Activated CD8-positive, alpha-beta T cell treated with anti-CD3 and anti-CD28 coated beads for 36 hours (primary cell): ENCODE measurements at regions not wholly inside any gene's neighbourhood (a gene's known extent, or its start where the extent isn't known, plus 50 kb on each side); places are given as distances from the start of the nearest gene placed in this dataset.

Experiments
- ATAC-seq: fragments of 200-7000 bp; cut with Tn5 transposase; one replicate; pipeline ENCODE4 v1.10.0; 2021; ENCODE audit warnings: mild to moderate bottlenecking, moderate library complexity
- CTCF ChIA-PET: fragments of 350-600 bp; sonication (Branson Sonifier 250); formaldehyde crosslinking; loops from one replicate; lab custom pipeline; 2021; ENCODE audit warnings: antibody characterized with exemption; lab: Charles Lee
- POLR2A ChIA-PET: fragments of 350-600 bp; sonication (Branson Sonifier 250); formaldehyde crosslinking; loops from one replicate; lab custom pipeline; 2021; ENCODE audit warnings: antibody characterized with exemption; lab: Charles Lee
- DNase-seq: peaks from one replicate; pipeline ENCODE4 v3.0.0-alpha.2; 2020
- H3K27ac Mint-ChIP-seq: one replicate; pipeline ENCODE4 v1.8.0; 2021; ENCODE audit warnings: mild to moderate bottlenecking, mixed read lengths
- H3K27me3 Mint-ChIP-seq: one replicate; pipeline ENCODE4 v1.8.0; 2021; ENCODE audit warnings: mixed read lengths
- H3K36me3 Mint-ChIP-seq: one replicate; pipeline ENCODE4 v1.8.0; 2021; ENCODE audit warnings: low read depth, mixed read lengths
- H3K4me1 Mint-ChIP-seq: one replicate; pipeline ENCODE4 v1.8.0; 2021; ENCODE audit warnings: low read depth, mixed read lengths
- H3K4me3 Mint-ChIP-seq: one replicate; pipeline ENCODE4 v1.8.0; 2021; ENCODE audit warnings: mild to moderate bottlenecking, moderate library complexity, mixed read lengths
- H3K9me3 Mint-ChIP-seq: one replicate; pipeline ENCODE4 v1.8.0; 2021; ENCODE audit warnings: mixed read lengths
- CTCF ChIP-seq: fragments of 200-600 bp; IDR thresholded peaks from one replicate; pipeline ENCODE4 v1.8.0; 2022; ENCODE audit warnings: antibody characterized with exemption, mild to moderate bottlenecking
- intact Hi-C: fragments of 100-400 bp; cut with micrococcal nuclease; formaldehyde crosslinking; loops from one replicate; pipeline ENCODE4 v1.10.0; 2022

DNA sequence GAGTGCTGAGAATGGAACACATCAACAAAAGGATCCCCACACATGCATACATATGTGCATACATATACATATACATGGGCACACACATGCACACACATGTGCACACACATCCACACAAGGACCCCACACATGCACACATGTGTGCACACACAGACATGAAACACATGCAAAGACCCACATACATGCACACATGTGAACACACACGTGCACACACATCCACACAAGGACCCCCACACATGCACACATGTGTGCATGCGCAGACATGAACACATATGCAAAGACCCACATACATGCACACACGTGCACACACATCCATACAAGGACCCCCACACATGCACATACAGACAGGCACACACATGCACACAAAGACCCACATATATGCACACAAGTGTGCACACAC is 104.4 kb upstream of the ADARB2 start:
- CTCF ChIA-PET: no interaction called here
- no peak for TF ChIP-seq CTCF
- no peaks in the 10 kb centered on the region for H3K36me3 Mint-ChIP-seq
- no peak overlapping the region for H3K27ac Mint-ChIP-seq
- H3K9me3 Mint-ChIP-seq: no peaks in the 10 kb centered on the region
- no peak for DNase-seq
- no peak overlapping the region for H3K4me3 Mint-ChIP-seq
- intact Hi-C loops: no loop called here
- POLR2A ChIA-PET: no interaction called here
- H3K27me3 Mint-ChIP-seq: no peaks in the 10 kb centered on the region
- no peaks in the 10 kb centered on the region for H3K4me1 Mint-ChIP-seq
- ATAC-seq: no peak

GRCh38 chr10:1829712-1830111 is 92.4 kb upstream of the ADARB2 start:
- H3K27ac Mint-ChIP-seq: no peak overlapping the region
- H3K36me3 Mint-ChIP-seq: no peaks in the 10 kb centered on the region
- H3K27me3 Mint-ChIP-seq: peaks cover 5% of the 10 kb centered on the region
- intact Hi-C loops: no loop called here
- CTCF ChIA-PET: no interaction called here
- no peak overlapping the region for H3K4me3 Mint-ChIP-seq
- ATAC-seq (no peak), DNase-seq (no peak)
- H3K9me3 Mint-ChIP-seq: no peaks in the 10 kb centered on the region
- TF ChIP-seq CTCF: no peak
- POLR2A ChIA-PET: no interaction called here
- no peaks in the 10 kb centered on the region for H3K4me1 Mint-ChIP-seq

DNA sequence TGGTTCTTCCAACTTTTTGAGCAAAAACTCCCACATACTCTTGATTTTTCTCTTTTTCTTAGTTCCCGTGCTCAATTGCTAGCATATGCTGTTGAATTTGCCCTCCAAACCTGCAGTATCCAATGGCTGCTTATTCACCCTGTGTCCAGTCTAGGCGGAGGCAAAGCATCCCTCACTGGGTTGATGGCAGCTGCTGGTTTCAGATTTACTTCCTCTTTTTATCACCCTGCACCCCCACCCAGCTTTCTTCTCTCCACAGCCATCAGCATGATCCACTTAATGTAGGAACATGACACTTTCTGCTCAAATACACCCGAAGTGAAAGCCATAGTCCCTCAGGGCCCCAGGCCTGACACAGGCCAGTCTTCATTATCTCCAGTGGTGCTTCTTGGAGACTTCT is 87.6 kb upstream of the ADARB2 start:
- peaks cover 7% of the 10 kb centered on the region for H3K27me3 Mint-ChIP-seq
- ChIA-PET CTCF (no interaction called here), POLR2A (no interaction called here)
- no peak overlapping the region for H3K4me3 Mint-ChIP-seq
- ATAC-seq (no peak), DNase-seq (no peak)
- no peak overlapping the region for H3K27ac Mint-ChIP-seq
- no peaks in the 10 kb centered on the region for H3K9me3 Mint-ChIP-seq
- no peak for TF ChIP-seq CTCF
- H3K4me1 Mint-ChIP-seq: no peaks in the 10 kb centered on the region
- intact Hi-C loops: no loop called here
- H3K36me3 Mint-ChIP-seq: no peaks in the 10 kb centered on the region

DNA sequence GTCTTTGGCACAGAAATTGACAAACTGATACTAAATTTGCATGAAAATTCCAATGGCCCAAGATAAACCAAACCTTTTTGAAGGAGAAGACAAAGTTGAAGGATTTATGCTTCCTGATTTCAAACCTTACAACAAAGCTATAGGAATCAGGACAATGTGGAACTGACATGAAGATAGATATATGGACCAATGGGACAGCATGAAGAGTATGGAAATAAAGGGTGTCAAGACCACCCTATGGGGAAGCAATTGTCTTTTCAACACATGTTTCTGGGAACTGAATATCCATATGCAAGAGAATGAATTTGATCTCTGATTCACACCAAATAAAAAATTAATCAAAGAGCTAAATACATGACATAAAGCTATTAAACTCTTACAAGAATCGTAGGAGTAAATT is 77.2 kb upstream of the ADARB2 start:
- Mint-ChIP-seq H3K27ac (no peak overlapping the region), H3K36me3 (no peaks in the 10 kb centered on the region), H3K4me3 (no peak overlapping the region), H3K4me1 (no peaks in the 10 kb centered on the region), H3K9me3 (peaks cover 11% of the 10 kb centered on the region), H3K27me3 (no peaks in the 10 kb centered on the region)
- CTCF ChIA-PET: no interaction called here
- TF ChIP-seq CTCF: no peak
- intact Hi-C loops: no loop called here
- DNase-seq (no peak), ATAC-seq (no peak)
- POLR2A ChIA-PET: no interaction called here

DNA sequence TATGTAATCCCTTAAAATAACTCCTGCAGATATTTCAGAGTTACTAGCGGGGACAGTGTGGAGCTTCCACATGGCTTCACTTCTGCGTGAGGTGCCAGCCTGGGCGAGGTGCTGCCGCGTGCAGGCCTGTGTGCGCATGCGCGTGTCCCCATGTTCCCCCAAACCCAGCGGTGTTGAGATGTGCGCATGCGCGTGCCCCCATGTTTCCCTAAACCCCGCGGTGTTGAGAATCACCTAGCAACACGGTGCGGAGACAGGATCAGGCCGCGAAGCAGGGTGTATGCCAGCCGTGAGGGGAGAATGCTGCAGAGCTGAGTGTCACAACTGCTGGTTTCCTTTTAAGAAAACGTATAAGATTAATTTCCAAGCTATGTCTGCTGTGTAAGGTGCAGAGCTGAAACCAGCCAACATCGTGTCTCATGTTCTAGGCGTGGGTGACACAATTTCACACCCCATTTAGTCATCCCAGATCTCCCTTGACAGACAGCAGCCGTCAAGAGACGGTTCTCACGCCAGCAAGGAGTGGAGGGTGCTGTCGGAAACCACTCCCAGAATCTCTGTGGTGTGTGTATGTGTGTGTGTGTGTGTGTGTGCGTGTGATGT is 71.9 kb upstream of the ADARB2 start:
- Mint-ChIP-seq H3K36me3 (no peaks in the 10 kb centered on the region), H3K27me3 (no peaks in the 10 kb centered on the region), H3K27ac (no peak overlapping the region), H3K4me1 (no peaks in the 10 kb centered on the region), H3K9me3 (no peaks in the 10 kb centered on the region), H3K4me3 (no peak overlapping the region)
- no peak for ATAC-seq
- ChIA-PET CTCF (no interaction called here), POLR2A (no interaction called here)
- no peak for TF ChIP-seq CTCF
- intact Hi-C loops: no loop called here
- DNase-seq: no peak
